HG02973 (cell line): ENCODE measurements at regions not wholly inside any gene's neighbourhood (a gene's known extent, or its start where the extent isn't known, plus 50 kb on each side); places are given as distances from the start of the nearest gene placed in this dataset.

Experiments used
- ATAC-seq: cut with Tn5 transposase; IDR thresholded peaks from one replicate; pipeline ENCODE4 v1.9.1; 2021; ENCODE audit warnings: moderate library complexity; ENCODE audit not compliant: unreplicated experiment

GRCh38 chr14:42192738-42193653 lies 586.3 kb downstream of the LRFN5 start:
- no peak for ATAC-seq

- ATAC-seq: no peak
Observed at GRCh38 chr14:42190744-42191143, 584.1 kb downstream of the LRFN5 start.

GRCh38 chr14:42187846-42188245 lies 581.2 kb downstream of the LRFN5 start:
- ATAC-seq: no peak

DNA sequence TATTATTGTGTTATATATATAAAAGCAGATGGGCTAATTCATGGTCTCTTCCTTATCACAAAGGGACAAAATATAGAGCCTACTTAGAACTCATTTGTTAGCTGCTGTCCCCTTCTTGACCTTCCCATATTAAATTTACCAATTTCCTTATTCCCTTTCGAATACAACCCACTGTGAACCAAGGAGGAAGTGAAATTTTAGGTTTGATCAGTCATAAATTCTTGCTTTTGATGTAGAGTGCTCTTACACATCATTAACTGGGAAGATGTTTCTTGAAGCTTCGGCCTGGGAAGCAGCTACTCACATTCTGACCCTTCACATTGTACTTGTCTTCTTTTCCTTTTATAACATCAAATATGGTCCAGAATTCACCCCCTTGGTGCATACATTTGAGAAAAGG lies 579.0 kb downstream of the LRFN5 start:
- no peak for ATAC-seq

GRCh38 chr14:42174357-42174756 lies 567.7 kb downstream of the LRFN5 start:
- ATAC-seq: no peak

GRCh38 chr14:42173206-42173605 lies 566.5 kb downstream of the LRFN5 start:
- ATAC-seq: no peak

GRCh38 chr14:42172304-42172703 lies 565.6 kb downstream of the LRFN5 start:
- no peak for ATAC-seq

GRCh38 chr14:42163136-42163535 lies 556.5 kb downstream of the LRFN5 start:
- no peak for ATAC-seq

- ATAC-seq: no peak
Observed at GRCh38 chr14:42159138-42159537, 552.5 kb downstream of the LRFN5 start.

- no peak for ATAC-seq
Observed at GRCh38 chr14:42149609-42150261, 543.1 kb downstream of the LRFN5 start.

GRCh38 chr14:42145766-42146165 lies 539.1 kb downstream of the LRFN5 start:
- no peak for ATAC-seq

- no peak for ATAC-seq
Observed at GRCh38 chr14:42143114-42143513, 536.4 kb downstream of the LRFN5 start.

GRCh38 chr14:42141328-42141727 lies 534.7 kb downstream of the LRFN5 start:
- no peak for ATAC-seq

- ATAC-seq: no peak
Observed at GRCh38 chr14:42140831-42141279, 534.2 kb downstream of the LRFN5 start.

DNA sequence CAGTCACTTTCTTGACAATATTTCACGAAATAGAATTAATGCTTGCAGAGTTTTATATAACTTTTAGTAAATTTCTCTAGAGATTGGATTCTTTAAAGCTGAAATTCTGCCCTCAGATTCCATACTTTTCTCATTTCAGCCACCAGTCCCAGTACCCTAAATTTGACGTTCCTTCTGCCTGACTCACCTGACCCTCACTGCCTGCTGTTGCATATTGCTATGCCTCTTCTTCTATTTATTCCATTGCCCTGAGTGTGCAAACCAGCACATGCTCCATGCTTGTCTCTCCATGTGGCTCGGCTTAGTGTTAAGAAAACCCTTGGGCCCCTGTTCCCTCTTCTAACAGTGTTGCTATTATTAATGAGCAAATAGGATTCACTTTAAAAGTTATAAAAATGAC lies 533.3 kb downstream of the LRFN5 start:
- no peak for ATAC-seq

DNA sequence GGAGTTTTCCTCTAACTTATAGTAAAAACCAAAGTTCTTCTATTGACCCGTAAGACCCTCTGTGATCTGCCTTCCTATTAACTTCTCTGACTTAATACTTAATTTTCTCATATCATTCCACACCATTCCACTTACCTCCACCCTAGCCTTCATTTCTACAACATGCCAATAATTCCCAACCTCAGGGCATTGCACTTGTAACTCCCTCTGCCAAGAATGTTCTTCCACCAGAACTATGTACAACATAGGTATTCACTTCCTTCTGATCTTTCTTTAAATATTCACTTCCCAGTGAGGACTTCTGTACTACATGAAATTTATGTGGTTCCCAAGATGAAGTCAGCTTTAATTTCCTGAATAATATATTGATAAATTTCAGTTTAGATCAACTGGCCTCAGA lies 531.7 kb downstream of the LRFN5 start:
- ATAC-seq: no peak

GRCh38 chr14:42130815-42131214 lies 524.1 kb downstream of the LRFN5 start:
- no peak for ATAC-seq

- ATAC-seq: no peak
Observed at GRCh38 chr14:42123526-42123925, 516.9 kb downstream of the LRFN5 start.

DNA sequence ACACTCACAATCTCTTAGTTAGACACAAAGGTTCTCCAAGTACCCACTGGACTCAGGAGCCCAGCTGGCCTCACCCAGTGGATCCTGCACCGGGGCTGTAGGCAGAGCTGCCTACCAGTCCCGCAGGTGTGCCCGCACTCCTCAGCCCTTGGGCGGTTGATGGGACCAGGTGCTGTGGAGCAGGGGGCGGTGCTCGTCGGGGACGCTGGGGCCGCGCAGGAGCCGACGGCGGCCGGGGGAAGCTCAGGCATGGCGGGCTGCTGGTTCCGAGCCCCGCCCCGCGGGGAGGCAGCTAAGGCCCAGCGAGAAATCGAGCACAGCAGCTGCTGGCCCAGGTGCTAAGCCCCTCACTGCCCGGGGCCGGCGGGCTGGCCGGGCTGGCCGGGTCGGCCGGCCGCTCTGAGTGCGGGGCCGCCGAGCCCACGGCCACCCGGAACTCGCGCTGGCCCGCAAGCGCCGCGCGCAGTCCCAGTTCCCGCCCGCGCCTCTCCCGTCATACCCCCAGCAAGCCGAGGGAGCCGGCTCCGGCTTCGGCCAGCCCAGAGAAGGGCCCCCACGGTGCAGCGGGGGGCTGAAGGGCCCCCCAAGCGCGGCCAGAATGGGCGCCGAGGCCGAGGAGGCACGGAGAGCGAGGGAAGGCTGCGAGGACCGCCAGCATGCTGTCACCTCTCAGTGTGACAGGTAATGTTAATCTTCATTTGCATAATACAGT lies 506.8 kb downstream of the LRFN5 start:
- ATAC-seq: no peak

DNA sequence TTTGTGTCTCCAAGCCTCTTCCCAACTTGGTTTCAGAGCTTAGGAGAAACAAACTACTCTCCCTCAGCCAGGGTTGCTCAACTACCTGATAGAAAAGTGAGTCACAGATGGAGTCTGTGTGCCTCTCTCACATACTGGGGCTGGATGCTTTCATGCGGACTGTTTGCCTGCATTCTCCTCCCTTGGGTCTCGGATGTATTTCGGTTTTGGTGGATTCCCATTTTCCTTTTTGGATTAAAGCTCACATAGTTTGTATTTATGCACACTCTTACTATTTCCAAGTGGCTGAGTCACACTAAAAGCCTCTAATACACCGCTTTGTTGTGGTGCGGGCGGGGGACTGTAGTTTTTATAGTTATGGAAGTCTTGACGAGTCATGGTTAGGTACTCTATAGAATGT lies 505.4 kb downstream of the LRFN5 start:
- no peak for ATAC-seq

GRCh38 chr14:42111355-42111754 lies 504.7 kb downstream of the LRFN5 start:
- no peak for ATAC-seq

- peak; percentile 73 for ATAC-seq
Observed at GRCh38 chr14:42110167-42110566, 503.5 kb downstream of the LRFN5 start.
